DMS79 (cell line): ENCODE measurements at regions not wholly inside any gene's neighbourhood (a gene's known extent, or its start where the extent isn't known, plus 50 kb on each side); places are given as distances from the start of the nearest gene placed in this dataset.
"Not testable (repeated sequence)": the region's sequence is repeated elsewhere in the genome, so short reads cannot be mapped to it uniquely, and the experiment has no call there.

Experiments used
- DNase-seq: peaks from one replicate; lab custom pipeline; 2025; lab: John Stamatoyannopoulos, UW

DNA sequence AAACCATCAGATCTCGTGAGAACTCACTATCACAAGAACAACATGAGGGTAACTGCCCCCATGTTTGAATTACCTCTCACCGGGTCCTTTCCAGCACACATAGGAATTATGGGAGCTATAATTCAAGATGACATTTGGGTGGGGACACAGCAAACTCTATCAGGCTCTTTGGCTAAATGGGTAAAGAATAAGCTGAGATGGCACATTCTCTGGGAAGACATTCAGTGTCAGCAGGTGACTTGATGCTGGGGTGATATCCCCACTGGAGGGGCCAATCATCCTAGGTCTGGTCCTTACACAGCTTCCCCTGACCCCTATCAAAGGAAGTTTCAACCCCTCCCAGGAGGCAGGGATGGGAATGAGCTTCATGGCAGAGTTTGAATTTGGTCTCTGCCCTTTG lies 664.0 kb upstream of the EEF2KMT start:
- no peak for DNase-seq

DNA sequence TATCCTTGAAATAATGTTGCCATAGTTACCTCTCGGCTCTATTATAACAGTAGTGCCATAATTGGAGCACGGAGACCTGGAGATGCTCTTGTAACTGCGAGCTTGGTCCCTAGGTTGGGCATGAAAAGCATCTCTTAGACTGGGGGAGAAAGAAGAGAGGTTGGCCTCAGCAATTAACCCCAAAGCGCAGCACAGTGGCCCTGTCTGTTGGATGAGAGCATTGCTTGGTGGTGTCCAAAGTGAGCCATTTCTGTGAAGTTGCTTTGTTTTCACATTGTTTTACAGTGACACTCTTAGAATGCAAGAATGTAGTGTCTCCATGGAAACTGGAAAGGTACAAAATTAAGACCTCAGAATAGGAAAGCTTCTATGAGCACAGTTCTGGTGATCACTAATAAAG lies 660.7 kb upstream of the EEF2KMT start:
- no peak for DNase-seq

DNA sequence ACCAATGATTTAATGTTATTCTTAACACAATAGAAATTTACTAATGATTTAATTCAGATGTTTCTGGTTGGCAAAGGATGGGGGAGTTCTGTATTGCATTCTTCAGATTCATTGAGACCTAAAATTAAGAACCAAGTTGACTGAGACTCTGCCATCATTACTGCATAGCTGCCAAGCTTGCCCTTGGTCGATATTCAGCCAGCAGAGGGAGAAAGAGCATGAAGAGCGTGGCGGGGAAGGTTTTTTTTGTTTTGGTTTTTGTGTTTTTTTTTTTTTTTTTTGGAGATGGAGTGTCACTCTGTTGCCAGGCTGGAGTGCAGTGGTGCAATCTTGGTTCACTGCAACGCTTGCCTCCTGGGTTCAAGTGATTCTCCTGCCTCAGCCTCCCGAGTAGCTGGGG lies 659.4 kb upstream of the EEF2KMT start:
- DNase-seq, result no peak

DNA sequence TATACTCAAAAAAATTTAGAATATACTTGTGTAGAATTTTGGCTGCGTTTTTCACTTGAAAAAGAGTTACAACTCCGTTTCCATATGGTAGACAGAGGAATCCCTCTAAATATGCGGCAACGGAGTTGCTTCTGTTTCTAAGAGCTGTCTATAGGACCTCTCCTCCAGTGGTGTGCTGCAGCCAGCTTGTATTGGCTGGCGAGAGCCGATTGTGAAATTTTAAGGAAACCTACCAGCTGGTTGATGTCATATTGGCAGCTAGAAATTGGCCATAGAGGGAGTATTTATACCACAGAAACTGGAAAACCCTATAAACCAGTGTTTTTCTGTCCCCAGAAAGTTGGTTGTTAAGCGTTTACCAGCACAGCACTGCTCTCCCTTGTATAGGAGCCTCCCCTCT lies 655.8 kb upstream of the EEF2KMT start:
- DNase-seq, result no peak

DNA sequence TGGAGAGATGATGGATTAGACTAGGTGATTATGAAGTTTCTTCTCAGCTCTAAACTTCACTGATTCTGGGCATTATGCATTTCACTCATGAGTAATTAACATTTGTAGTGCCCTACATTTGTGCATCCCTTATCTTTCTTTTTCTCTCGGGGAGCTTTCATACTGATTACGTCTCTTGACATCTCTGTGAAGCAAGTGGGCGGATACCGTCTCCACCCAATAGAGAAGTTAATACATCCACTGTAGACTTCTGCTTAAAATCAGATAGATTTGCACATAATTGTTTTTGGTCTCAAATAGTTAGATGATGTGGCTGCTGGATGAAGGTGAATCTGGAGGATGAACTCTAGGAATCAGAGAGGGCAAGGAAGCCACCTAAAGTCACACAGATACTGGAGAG lies 653.6 kb upstream of the EEF2KMT start:
- no peak for DNase-seq

DNA sequence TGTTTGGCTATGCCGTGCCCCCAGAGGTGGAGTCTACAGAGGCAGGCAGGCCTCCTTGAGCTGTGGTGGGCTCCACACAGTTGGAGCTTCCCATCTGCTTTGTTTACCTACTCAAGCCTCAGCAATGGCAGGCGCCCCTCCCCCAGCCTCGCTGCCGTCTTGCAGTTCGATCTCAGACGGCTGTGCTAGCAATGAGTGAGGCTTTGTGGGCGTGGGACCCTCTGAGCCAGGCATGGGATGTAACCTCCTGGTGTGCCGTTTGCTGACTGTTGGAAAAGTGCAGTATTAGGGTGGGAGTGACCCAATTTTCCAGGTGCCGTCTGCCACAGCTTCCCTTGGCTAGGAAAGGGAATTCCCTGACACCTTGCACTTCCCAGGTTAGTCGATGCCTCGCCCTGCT lies 652.8 kb upstream of the EEF2KMT start:
- DNase-seq, result not testable (repeated sequence)

DNA sequence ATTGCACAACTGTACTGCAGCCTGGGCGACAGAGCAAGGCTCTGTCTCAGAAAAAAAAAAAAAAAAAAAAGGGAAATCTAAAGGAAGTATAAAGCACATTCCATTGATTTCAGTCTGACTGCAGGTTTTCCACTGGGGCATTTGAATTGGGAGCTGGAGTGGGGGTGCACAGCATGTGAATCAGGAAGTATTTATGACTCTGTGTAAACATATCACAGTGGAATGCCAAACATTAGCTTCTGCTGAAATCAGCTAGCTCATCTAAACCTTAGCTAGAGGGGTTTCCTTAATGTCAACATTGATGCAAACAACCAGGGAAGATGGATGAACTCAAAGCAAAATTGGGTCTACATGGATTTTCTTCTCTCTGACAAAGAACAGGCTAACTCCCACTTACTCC lies 641.0 kb upstream of the EEF2KMT start:
- no peak for DNase-seq

DNA sequence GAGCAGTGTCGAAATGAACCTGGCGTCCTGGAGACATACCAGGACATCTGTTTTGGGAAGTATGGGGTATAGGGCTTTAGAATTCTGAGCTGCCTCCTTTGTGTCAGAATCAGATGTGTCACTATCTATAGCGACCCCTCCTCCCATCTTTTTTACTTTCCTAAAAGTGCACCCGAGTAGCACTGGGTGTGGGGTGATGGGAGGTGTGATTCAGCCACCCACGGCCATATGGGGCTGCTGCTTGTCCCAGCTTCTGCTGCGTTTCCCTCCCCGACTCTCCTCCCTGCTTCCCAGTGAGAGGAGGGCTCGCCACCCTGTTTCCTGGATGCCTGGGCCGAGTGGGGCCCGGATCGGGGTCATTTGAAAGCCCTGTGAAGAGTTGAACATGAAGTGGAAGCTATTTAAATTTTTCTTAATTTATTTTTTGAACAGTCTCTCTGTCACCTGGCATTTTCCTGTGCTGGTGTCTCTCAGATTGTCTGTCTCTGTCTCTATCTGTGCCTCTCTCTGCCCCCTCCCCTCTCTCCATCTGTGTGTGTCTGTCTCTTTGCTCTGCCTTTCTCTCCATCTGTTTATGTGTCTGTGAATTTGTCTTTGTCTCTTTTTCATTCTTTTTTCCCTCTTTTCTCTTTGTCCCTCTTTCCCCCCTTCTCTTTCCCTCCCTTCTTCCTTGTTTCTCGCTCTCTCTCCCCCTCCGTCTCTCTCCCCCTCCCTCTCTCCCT lies 638.8 kb upstream of the EEF2KMT start:
- DNase-seq, result no peak

DNA sequence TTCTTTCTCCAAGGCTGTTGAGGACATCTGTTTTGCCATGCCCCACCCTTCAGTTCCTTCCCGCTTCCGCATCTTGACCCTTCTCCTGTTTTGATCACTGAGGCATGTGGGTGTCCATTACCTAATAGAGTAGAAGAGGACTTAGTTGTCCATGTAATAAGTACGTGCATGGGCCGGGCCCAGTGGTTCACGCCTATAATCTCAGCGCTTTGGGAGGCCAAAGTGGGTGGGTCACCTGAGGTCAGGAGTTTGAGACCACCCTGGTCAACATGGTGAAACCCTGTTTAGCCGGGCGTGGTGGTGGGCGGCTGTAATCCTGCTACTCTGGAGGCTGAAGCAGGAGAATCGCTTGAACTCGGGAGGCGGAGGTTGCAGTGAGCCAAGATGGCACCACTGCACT lies 637.8 kb upstream of the EEF2KMT start:
- no peak for DNase-seq

DNA sequence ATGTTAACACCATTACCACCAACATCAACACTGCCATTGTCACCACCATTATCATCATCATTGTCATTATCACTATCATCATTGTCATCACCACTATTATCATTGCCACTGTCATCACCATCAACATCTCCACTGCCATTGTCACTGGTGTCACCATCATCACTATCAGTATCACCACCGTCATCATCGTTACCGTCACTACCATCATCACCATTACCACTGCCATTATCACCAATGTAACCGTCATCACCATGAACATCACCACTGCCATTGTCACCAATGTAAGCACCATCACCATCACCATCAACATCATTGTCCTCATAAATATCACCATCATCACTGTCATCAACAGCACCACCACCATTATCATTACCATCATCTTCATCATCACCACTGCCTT lies 633.2 kb upstream of the EEF2KMT start:
- no peak for DNase-seq

DNA sequence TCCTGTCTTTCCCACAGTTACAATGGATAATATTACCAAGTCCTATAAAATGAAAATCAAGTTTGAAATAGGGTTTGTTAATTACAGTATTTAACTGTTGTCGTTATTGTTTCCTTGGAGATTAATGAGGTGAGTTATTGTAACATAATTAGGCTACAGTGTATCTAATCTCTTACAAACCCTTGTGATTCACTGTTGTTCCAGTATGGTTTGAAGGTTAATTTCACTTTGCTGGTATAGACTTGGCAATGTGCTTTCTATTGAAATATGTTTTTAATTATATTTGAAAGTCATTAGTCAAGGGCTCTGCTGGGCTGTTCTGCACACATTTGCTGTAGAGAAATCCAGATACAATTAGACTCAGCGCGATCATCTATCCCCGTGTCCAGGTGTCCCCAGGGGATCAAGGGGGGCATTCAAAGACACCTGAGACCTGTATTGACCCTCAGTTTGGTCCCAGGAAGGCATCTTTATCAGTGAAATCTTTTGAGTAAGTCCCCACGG lies 624.6 kb upstream of the EEF2KMT start:
- DNase-seq, result no peak

DNA sequence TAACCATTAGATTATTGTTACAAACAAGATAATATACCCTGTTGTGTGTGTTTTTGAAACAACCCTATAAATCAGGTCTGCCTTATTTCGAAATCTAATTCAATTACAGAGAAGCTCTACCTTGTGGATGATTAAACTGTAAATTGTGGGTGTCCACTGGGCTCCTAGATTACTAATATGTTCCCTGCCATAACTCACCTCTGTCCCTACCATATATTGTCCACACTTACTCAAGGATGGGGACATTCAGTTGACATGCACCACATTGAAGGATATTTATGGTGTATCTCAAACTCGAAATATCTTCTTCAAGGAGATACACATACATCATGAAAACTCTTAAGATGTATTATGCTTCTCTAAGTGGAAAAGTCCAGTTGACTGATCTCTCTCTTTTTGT lies 617.6 kb upstream of the EEF2KMT start:
- DNase-seq, result no peak

DNA sequence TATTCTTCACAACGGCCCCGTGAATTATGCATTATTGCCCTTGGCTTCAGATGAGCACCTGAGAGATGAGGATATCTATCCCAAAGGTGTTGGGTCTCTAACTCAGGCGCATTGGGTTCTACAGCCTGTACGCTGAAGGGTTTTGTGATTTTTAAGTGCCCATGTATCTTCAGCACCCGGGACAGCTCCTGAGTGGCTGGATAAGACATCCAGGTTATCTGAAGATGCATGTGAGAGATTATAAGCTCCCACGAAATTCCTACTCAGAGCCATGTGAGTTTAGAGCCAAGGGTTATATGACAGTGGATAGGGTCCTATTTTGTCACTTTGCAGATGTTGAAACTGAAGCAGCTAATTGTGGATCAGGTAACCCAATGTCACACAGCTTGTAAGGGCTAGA lies 612.3 kb upstream of the EEF2KMT start:
- no peak for DNase-seq

DNA sequence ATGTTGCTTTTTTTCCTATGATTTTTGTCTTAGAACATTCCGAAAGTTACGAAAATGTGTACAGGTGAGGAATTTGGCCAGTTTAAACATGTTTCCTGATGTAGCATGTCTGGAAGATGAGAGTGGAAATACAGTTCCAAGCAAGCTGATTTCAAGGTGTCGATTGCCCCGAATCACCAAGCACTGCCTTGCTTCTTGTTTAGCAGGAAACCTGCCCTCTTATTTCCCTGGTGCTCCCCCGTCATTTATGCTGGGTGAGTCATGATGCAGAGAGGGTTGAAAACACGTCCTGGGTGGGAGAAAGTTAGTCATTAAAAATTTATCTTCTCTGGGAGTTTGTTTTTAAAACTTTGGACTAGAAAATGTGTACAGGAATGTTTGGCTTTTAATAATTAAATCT lies 608.6 kb upstream of the EEF2KMT start:
- DNase-seq, result no peak

DNA sequence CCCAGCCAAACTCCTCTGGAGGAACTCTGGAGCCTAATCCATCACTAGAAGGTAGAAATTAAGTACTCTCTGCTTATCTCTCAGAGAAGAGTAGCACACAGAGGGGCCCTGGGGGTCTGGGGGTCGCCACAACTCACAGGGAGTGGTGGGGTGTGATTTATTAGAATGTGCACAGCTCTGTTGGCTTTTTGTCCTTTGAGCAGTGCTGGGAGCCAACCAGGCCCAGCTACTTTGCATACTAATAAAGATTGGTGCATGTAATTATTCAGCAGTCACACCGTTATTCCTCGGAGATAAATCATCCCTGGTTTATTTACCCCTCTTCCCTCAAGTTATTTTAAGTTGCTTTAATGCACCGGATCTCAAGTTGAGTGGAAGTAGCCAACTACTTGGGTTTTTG lies 606.7 kb upstream of the EEF2KMT start:
- no peak for DNase-seq

DNA sequence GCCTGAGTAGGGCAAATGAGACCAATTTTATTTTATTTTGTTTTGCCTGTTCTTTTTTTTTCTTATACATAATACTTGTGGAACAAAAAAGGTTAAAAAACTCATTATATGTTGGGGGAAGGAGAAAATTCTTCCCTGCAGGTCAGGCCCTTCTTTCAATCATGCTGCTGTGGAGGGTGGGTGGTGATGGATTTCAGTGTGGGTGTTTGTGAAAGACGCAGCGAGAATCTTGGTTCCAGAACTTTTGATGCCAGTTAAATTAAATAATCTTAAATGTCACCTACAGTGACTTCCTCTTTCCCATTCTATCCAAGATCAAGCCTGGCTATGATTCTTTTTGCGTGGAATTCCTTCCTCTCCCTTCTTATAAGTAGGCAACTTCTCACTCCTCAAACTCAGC lies 595.8 kb upstream of the EEF2KMT start:
- DNase-seq, result no peak

DNA sequence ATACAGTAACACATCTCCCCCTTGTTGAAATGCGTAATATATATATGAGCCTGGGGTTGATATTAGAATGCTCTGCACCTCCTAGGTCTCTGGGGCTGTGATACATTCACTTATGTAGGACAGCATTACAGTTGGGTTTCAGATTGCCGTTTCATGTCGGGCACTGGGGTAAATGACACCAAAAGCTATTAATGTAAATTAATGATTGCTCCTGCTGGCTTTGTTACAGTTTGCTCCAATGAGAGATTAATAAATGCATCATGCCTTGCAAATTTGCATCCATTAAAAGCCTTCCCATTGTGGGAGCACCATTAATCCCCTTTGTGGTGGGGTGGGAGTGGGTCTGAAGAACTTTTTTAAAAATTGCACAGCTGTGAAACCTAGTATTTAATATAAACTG lies 584.4 kb upstream of the EEF2KMT start:
- DNase-seq, result no peak

DNA sequence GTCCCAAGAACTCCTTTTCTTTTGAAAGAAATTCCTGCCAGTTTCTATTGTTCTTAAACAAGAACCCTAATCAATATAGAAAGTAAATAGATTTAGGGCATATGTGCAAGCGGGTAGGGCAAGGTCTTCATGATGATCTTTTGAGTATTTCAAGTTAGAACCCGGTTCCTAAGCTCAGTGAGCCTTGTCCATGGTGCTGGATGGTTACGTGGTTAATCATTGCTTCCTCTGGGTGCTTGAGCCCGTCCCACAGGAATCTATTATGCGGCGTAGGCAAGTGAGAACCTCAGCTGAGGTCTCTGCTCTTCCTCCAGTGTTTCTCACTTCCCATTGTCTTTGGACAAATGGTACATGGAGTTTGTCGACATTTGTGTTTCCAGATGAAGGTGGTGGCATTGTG lies 580.8 kb upstream of the EEF2KMT start:
- DNase-seq, result no peak

DNA sequence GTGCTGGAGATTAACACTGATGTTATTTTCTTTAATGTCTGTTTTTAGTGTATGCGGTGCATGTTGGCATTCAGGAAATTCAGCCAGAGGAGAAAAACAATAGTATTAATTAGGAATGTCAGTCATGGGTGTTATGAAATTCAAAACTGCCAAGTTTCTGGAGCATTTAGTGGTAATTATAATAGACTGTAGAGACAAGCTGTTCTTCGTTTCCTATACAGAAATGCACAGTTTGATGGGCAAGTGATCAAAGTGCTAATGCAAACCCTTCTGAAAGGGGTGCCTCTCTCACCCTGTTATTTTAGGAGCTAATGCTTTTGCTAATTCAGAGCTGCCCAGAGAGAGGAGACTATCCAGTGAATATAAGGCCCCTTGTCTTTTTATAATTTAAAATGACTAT lies 573.8 kb upstream of the EEF2KMT start:
- no peak for DNase-seq

DNA sequence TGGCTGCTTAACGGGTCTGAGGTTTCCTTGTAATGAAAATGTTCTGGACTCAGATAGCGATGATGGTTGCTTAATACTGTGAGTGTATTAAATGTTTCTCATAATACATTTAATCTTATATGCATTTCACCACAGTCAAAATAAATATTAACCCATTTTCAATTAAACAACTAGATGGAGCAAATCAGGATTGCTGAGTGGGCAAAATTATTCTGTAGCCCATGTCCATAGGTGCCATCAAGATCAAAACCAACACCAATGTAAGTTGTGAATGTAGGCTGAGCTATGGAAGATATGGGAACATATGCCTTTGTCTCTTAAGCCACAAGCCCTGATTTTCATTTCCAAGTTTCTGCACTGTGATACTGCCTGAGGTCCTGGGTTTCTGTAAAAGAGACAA lies 572.6 kb upstream of the EEF2KMT start:
- DNase-seq, result no peak

DNA sequence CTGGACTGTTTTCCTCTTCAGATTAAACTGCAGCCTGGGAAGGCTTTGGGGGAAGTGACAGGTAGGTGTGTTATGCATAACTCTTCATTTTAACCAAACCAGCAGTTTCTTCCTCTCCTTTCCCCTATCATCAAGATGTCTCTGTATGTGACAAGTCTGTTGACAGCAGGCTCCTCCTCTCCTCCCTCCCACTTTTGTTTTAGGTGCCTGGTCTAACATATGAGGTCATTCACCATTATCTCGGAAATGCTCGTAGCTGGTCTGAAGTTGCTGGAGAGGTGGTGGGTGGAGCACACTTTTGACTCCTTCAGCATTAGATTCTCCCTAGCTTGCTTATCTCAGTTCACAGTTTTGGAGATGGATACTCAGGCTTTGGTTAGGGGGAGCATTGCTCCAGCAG lies 571.0 kb upstream of the EEF2KMT start:
- no peak for DNase-seq

DNA sequence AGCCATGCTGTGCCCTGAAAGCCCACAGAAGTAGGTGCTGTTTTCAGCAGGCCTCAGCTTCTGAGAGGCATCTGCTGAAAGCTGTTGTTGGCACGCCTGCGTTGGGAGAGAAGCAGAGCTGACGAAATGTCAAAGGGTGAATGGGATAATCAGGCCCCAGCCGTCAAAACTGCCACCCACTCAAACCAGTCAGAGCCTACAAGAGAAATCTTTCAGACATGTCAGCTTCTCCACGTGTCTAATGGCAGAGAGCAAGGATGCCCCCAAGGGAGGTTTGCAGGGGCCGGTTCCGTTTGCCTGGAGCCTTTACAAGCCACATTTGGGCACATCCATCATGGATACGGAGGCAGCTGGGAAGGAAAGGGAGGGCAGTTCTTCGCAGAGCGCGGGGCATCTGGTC lies 568.2 kb upstream of the EEF2KMT start:
- no peak for DNase-seq

DNA sequence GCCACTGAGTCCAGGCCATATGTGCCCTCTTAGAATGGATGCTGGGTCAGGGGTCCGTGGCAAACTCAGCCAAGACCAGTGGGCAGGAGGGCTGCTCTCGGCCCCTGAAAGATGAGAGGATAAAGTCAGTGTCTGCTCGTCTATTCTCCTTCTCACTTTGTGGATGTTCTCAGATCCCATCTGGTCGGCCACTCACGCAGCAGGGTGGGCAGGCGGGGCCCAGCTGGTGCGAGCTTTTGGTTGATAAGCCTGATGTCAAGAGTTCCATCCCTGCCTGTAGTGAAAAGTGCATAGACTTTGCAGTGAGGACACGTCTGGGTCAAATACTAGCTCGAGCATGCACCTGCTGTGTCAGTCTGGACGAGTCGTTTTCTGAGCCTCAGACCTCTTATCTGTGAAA lies 556.2 kb upstream of the EEF2KMT start:
- DNase-seq, result no peak

DNA sequence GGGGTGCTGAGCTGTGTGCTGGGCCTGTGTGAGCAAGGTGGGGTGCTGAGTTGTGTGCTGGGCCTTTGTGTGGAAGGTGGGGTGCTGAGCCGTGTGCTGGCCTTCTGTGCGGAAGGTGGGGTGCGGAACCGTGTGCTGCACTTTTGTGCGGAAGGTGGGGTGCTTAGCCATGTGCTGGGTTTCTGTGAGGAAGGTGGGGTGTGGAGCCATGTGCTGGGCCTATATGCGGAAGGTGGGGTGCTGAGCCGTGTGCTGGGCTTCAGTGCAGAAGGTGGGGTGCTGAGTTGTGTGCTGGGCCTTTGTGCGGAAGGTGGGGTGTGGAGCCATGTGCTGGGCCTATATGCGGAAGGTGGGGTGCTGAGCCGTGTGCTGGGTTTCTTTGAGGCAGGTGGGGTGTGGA lies 555.4 kb upstream of the EEF2KMT start:
- DNase-seq, result no peak
